ENCODE measurements at regions not wholly inside any gene's neighbourhood (a gene's known extent, or its start where the extent isn't known, plus 50 kb on each side); places are given as distances from the start of the nearest gene placed in this dataset.

GRCh38 chr2:180364719-180365118, 357.6 kb upstream of the CWC22 start:
- TF ChIP-seq POLR2AphosphoS5 (IDR thresholded peaks at IDR 0.05; ENCODE audit: low read depth, low read length) = no peak
- TF ChIP-seq POLR2A (IDR thresholded peaks at IDR 0.05; ENCODE audit: low read depth, low read length) = no peak
- no peak for TF ChIP-seq TAF1 (IDR thresholded peaks at IDR 0.05; ENCODE audit: low read depth, low read length)
- TF ChIP-seq SPI1 (IDR thresholded peaks at IDR 0.05; ENCODE audit: low read depth, low read length) = no peak
- TF ChIP-seq PAX5 (IDR thresholded peaks at IDR 0.05; ENCODE audit: insufficient read depth, low read length, severe bottlenecking) = no peak
